ENCODE measurements at regions not wholly inside any gene's neighbourhood (a gene's known extent, or its start where the extent isn't known, plus 50 kb on each side); places are given as distances from the start of the nearest gene placed in this dataset.
"Not testable (repeated sequence)": the region's sequence is repeated elsewhere in the genome, so short reads cannot be mapped to it uniquely, and the experiment has no call there.

DNA sequence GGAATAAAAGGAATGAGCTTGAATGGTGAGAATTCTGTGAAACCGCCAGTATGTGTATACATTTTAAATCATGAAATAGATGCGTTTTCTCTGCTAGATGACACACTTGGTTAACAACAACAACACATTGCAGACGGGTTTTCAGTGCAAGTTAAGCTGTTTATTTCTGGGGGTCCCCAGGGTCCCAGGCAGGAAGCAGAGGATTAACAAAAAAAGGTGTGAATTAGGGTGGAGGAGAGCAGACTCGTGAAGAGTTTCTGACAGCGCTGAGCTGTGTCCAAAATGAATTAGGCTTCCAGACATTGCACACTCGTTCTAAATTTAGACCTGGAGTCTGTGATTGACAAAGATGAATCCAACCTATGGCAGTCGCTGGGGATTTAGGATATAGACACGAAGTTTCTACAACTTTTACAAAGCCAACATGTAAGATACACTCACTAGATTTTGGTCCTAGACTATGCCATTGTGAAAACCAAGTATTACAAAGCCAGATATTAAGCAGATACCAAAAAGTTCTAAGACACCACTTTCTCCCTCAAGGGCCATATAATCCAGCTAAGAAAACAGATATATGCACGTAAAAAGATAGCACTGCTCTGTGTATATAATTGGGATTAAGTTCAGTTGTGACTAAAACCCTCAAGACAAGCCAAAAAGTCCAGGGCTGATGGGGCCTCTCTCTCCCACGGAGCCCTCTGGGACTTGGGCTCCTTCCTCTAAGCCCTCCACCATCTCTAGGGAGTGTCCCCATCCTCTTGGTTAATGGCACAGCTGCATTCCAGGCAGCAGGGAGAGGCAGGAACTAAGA lies 120.2 kb downstream of the ACAA2 start:
- no peak for DNase-seq

DNA sequence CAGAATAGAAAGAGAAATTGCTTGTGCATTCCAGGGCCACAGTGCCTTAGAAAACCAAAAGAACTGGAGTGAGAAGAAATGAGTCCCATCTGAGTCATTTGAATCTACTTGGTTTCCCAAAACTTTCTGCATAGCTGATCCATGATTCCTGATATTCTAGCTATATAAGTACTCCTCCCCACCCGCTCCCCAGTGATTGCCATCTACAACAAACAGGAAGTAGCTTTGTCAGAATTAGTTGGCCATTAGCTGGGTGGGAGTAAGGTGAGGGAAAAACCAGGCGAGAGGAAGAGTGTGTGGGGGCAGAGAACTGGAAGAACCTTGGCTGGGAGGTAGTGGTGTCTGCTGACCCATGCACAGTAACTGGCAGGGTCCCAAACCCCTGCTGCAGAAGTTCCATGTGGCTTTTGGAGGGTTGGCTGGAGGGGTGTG lies 122.1 kb downstream of the ACAA2 start:
- no peak for DNase-seq

DNA sequence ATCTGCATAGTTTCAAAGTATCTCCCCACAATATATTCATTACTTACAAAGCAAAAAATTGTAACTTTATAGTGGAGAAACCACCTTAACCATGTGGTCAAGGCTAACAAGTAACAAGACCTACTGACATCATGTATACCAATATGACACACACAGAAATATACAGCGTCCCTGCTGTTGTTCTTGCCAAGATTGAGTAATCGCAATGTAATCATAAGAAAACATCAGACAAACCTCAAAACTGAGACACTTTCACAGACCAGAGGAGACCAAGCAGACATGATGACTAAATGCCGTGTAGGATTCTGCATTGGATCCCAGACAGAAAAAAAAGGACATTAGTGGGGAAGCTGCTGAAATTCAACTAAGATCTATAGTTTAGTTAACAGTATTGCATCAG lies 123.0 kb downstream of the ACAA2 start:
- DNase-seq, result no peak

DNA sequence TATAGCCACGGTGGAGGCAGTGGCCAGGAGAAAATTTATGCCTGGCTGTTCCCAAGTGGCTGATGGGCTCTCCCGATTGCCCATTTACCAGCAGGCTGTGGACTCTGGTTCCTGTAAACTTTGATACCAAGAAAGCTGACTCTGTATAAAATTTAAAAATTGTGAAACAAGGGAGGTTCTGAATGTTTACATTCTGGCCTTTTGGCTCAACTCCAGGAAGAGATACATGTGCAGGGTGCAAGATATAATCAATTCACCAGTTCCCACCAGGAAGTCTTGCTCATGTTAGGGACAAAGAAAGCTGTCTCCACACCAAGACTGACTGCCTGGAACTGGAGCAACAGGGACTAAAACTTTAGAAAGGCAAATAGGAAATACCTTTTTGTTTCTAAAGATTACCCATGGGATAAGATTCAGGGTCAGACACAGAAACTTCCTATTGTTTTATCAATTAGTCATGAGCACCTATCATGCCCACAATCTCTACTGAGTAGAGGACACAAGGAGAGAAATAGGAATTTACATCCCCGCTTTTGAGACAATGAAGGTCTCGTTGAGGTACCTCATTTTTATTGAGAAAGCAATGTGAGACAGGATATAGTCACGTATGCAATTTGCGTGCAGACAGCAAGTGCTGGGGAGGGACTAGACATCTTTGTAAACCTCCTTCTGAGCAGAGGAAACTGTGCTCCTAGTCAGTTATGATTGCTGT lies 123.5 kb downstream of the LIPG start:
- no peak for DNase-seq

DNA sequence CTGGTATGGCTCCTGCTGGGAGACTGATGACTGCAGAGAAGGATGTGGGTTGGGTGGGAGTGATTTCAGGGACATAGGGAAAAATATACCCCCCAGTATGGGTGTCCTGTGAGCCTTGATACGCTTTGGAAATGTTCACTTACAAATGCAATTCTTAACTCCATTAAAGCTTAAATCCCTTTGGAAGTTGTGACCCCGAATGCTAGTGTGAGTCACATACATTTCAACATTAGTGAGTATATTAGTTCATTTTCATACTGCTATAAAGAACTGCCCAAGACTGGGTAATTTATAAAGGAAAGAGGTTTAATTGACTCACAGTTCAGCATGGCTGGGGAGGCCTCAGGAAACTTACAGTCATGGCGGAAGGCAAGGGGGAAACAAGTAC lies 120.9 kb downstream of the LIPG start:
- DNase-seq, result not testable (repeated sequence)

DNA sequence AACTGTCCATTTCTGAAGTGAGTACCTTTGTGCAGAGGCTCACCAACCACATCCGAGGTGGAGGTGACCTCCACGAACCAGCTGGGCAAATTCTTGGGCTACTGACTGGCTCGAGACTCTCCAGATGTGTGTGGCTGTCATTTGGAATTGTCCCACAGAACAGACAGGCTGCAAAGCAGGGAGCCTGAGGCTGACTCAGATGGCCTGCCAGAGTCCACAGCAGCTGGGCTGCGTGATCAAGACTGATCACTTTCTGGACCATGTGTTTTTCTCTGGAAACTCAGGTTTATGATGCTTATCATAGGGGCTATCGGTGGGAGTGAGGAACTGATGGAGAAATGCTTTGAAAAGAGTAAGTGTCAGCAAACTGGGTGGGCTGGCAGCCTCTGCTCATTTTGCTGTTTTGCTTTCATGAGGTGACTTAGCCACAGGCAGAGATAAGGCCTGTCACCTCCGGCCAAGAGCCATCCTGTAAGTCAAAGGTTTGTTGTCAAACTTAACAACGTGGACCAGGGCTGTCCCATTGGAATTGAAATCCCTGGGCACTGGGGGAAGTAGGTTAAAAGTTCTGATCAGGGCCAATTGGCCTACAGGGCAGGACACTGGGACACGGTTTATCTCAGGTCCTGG lies 120.4 kb downstream of the LIPG start:
- DNase-seq, result no peak

DNA sequence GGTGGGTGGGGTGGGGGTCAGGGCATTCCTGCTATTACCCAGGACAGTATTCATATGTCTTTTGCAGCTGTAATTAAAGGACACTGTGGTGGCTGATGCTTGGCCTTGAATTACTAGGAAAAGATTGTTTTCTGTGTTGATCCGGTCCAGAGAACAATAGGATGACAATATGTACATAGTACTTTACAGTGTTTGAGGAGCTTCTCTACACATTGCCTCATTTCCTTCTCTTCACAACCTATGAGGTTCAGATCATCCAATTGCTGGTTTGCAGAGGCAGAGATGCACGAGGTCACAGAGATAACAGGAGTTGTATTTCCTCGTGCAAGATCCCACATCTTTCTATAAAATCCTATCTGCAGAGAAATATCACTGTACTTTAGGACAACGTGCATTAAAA lies 119.5 kb downstream of the LIPG start:
- no peak for DNase-seq

DNA sequence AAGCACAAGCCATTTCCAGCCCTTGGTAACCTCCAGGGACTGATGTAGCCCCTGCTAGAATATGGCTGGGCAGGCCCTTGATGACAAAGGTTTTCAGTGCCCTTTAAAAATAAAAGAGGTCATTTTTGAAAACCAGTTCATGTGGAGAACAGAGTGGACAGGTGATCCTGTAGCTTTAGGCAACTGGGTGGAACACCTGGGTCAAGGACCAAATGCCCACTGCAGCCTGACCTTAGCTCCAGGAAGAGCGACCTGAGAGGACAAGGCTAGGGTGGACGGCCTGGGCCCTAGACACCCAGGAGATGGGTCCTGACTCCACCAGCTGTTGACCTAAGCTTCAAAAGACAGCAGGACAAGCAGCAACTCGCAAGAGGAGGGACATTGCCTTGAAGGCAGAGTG lies 116.6 kb downstream of the LIPG start:
- DNase-seq, result no peak

DNA sequence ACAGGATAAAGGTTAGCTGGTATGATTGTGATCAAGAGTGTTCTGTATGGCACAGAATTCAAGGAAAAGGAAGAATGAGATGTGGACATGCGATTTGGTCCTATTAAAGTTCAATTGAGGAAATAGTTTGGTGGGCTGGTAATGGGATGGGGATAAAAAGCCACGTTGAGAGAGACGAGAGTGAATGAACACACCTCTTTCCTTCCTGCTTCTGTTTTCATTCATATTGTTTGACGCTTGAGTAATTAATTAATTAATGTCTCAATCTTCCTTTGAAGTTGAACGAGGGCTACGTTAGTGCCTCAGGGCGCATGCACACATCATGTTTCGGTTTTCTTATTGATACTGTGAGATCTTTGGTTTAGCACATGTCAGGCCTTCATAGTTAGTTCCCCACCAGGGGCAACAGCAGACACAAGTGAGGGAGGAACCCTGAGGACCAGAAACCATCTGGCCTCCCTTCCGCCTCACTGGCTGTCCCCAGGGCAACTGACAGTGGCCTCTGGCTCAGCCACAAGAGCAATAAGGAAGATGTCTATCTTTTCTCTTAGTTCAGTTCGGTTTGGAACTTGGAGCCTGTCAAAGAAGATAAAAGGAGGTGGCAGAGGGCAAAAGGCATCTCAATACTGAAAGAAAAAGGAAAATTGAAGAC lies 116.0 kb downstream of the LIPG start:
- no peak for DNase-seq

DNA sequence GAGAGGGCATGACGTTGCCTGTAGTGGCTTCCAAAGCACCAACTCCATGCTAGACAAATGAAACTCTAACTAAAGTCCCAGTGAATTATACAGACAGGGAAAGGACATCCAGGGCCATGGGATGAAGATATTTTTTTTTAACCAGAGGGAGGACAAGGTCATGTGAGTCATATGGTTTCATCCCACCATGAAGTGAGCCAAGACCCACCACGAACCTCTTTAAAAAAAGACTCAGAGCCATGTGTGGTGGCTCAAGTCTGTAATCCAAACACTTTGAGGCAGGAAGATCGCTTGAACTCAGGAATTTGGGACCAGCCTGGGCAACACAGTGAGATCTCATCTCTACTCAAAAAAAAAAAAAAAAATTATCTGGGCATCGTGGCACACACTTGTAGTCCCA lies 115.2 kb downstream of the LIPG start:
- DNase-seq, result no peak

DNA sequence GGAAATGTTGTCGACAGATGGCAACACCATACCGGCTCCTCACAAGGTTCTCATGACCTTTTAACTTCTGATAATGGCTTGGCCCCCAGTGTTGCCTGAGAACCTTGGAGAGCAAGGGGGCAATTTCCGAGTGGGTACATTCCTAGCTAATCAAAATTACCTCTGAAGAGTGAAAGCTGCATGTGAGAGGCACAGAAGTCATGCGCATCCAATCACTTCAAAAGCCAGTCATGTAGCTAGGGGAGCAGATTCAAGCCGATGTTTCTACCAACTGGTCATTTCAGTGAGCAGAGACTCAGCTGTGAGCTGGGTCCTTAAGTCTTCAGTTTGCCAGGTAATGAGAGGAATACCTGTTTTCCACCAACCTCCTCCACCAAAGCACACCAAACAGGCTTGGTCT lies 111.4 kb downstream of the LIPG start:
- no peak for DNase-seq

DNA sequence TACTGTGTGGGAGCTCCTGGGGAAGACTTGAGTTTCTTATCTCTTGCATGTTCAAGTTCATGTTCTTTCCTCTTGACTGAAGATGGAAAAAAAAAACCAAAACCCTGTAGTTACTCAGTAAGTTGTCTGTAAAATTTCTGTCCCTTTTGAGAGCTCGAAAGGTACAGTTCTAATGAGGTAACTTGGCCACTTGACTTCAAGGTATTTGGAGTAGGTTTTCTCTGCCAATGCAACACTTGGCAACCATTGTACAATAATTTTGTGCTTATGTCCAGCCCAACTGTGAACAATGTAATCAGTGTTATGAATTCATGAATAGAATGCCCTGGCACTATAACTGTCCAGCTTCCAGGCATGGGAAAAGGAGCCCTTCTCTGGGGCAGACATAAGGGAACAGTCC lies 111.0 kb downstream of the LIPG start:
- no peak for DNase-seq

DNA sequence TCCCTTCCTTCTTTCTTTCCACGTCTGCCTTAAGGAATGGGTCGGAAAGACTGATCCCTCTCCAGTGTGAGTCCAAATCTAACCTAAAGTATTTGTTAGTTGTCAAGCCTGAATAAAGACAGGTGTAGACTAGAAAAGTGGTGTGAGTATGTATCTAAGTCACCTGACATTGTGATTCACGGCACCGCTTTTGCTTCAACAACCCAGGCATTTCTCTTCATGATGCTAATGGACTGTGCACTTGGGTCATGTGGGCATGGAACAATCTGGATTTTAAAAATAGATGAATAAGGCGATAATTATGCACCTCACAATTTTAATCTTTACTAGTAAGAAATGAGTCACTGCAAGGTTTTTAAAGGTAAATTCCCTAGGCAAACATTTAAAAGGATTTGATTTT lies 107.5 kb downstream of the LIPG start:
- DNase-seq, result no peak

DNA sequence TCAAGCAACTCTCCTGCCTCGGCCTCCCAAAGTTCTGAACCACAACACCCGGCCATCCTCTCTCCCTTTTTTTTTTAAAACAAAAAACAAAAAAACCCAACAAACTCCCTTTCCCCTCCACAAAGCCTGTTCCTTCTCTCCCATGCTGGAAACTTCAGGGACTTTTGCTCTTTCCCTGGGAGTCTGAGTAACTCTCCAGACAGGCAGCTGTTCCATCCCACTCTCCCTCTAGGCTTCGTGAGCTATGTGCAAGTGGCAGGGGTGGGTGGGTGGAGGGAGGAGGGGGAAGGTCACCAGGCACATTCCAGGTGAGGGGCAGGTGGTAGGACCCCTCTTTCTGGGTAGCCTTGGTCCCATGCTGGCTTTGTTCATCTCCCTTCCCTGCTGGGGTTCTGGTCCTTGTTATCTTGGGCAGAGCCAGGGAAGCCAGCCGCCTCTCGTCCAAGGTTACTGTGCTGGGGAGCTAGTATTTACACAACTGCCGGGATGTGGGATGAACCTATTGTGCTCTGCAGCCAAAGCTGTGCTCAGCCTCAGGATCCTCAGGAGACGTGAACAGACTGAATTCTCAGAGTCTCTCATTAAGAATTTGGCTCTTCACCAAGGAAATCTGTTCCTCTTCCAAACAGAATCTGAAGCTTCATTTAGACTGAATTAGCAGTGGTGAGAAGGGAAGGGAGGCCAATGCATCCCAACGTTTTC lies 106.9 kb downstream of the LIPG start:
- DNase-seq, result no peak

DNA sequence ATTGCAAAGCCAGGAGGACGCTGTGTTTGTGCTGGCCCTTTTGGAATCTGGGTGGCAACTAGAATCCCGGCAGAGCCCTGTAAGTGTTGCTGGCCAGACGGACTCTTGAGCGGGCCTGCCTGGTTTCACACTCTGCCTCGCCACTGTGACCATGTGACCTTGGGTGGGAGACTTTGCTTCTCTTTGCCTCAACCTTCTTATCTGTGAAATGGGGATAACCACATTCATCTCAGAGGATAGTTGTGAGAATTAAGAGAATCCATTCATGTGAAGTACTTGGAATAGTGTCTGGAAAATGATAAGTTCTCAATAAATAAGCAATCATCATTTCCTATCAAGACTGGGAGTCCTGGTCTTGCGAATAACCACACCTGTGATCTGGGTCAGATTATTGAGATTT lies 105.6 kb downstream of the LIPG start:
- no peak for DNase-seq

DNA sequence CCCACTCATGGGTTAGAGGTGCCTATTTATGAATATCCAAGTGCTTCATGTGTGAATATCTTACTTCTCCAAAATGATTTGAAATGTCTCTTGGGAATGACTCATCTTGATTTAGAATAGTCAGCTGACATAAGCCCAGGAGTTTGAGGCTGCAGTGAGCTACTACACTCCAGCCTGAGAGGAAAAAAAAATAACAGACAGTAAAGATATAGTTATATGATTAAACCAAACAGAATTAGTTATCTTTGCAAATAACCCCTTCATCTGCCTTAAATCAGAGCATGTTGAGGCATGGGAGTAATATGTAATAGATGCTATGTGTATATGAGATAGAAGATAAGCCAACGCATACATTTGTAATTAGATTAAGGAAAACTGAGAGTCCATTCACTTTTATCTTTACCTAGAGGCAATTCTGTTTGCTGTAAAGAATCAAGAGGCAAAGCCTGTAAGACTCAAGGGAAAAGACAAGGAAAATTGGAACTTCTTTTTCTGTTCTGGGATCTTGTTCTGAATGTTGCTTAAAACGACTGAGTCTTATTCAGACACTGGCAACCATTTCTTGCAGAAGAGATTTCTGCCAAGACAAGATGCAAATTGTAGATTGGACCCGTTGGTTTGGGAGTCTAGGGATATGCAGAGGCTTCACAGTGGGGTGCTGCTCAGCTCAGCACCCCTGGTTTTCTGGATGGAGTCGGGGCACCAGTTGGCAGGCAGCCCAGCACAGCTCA lies 104.4 kb downstream of the LIPG start:
- no peak for DNase-seq

DNA sequence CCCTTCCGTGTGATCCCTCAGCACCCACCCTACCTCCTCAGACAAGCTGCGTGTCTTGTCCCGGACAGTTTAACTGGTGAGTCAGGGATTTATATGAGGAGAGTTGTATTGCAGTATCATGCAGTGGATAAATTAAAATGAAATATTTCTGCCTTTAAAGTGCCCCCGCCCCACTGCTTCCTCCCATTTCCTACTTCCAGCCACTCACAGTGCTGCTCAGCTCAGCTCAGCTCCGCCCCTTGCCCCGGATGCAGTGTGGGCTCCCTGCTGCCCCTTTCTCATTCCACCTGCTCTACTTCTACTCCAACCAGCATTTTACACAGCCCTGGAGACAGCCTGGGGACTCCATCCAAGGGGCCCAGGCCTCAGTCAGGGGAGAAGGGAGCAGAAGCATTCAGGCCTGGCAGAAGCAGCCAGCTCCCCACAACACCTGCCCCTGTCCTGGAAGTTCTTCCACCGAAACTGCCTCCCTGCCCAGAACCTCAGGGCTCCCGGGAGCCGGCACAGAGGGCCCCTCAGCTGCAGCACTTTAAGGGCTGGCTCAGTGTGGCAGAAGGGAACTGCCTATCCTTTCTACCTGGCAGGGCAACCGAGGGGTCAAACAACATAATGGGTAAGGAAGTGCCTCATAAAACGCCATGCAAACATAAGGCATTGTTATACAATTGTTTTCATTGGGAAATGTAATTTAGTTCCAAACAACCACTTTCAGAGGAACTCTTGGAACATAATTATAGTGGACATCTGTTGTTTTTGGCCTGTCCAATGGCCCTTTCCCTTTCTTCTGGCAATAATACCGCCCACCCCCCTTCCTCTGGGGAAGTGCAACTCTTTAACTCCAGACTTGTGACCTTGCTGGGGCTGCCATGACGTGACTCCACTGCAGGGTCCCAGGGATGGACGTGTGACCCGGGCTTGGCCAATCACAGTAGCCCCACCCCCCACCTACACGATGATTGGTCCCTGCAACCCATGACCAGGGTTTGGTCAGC lies 102.3 kb downstream of the LIPG start:
- DNase-seq, result no peak

DNA sequence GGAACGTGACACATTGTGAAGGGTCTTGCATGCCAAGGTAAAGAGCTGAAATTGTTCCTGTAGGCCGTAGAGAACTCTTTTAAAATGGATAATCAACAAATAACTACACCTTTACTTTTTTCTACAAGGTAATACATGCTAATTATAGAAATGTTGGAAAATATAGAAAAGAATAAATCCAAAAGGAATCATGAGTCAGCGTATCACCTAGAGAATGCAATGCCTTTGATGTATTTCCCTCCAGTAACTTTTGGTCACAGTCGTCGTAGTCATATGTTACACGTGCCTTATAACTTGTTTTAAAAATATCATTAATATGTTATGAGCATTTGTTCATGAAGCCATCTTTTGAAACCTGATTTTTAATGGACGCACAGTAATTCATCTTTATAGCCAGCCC lies 100.6 kb downstream of the LIPG start:
- no peak for DNase-seq

DNA sequence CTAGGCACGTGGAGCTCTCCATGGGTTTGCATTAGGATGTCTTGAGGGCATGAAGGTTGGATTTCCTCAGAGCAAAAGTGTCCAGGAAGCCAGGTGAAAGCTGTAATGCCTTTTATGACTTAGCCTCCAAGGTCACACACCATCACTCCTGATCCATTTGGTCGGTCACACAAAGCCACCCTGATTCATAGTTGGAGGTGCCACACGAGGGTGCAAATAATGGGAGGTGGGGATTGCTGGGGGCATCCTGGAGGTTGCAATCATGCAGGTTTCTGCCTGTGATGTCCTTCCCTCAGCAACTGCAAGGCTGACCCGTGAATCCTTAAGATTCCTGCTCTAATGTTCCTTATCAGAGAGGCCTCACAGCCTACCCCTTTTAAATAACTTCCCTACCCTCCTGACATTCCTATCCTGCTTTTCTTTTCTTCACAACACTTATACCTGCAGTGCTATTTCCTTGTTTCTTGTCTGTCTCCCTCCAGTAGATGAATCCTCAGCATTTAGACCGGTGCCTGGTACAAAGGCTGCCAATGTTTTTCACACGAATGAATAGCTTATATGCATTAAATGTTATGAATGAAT lies 97.1 kb downstream of the LIPG start:
- DNase-seq, result no peak

DNA sequence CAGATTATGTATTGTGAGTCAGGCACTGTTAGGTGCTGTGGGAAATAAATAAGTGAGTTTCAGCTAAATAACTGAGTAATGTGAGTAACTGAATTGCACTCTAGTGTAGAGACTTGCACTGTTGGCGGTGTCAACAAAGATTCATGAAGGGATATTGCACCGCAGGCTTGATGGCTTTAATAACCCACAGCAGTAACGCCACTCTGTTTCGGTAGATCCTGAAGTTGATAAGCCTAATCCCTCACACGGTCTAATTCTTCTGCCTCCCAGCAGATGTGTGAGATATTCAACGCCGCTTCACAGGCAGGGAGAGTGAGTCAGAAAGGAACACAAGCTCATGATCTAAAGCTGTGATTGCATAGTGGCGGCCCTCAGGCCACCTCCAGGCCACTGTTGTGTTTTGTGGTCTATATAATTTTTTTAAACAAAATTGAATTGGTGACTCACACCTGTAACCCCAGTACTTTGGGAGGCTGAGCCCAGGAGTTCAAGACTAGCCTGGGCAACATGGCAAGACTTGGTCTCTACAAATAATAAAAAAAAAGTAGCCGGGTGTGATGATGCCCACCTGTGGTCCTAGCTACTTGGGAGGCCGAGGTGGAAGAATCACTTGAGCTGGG lies 94.3 kb downstream of the LIPG start:
- DNase-seq, result no peak
